WTC11 (cell line): ENCODE measurements at regions not wholly inside any gene's neighbourhood (a gene's known extent, or its start where the extent isn't known, plus 50 kb on each side); places are given as distances from the start of the nearest gene placed in this dataset. TPM values are rescaled to one million over a fixed set of nuclear protein-coding genes. Genes with fewer than 3 reads are reported as not detected.

Source experiments
- ATAC-seq: fragments of 200-7000 bp; cut with Tn5 transposase; 2 replicates; pipeline ENCODE4 v1.10.0; 2021; ENCODE audit warnings: mild to moderate bottlenecking, moderate library complexity
- CTCF ChIA-PET: fragments of 300-600 bp; sonication (Branson Sonifier 250); formaldehyde crosslinking; loops from one replicate; lab custom pipeline; 2021; ENCODE audit warnings: antibody characterized with exemption; lab: Charles Lee
- POLR2A ChIA-PET: fragments of 350-600 bp; sonication (Branson Sonifier 250); formaldehyde crosslinking; loops from one replicate; lab custom pipeline; 2021; ENCODE audit warnings: antibody characterized with exemption; lab: Charles Lee
- DNase-seq: peaks from one replicate; pipeline ENCODE4 v3.0.0; 2021; ENCODE audit warnings: low spot score
- H3K27ac Mint-ChIP-seq: 2 replicates; pipeline ENCODE4 v1.8.0; 2021; ENCODE audit warnings: mixed read lengths
- H3K27me3 Mint-ChIP-seq: 2 replicates; pipeline ENCODE4 v1.8.0; 2021; ENCODE audit warnings: low read depth, mild to moderate bottlenecking, moderate library complexity, mixed read lengths
- H3K36me3 Mint-ChIP-seq: 2 replicates; pipeline ENCODE4 v1.8.0; 2021; ENCODE audit warnings: mixed read lengths
- H3K4me1 Mint-ChIP-seq: 2 replicates; pipeline ENCODE4 v1.8.0; 2022; ENCODE audit warnings: mixed read lengths
- H3K4me3 Mint-ChIP-seq: 2 replicates; pipeline ENCODE4 v1.8.0; 2021; ENCODE audit warnings: mild to moderate bottlenecking, moderate library complexity, mixed read lengths
- H3K9me3 Mint-ChIP-seq: 2 replicates; pipeline ENCODE4 v1.8.0; 2021; ENCODE audit warnings: mixed read lengths
- CBFB ChIP-seq: sonication (generic); formaldehyde crosslinking; IDR thresholded peaks from 2 replicates; pipeline ENCODE4 v1.8.1; 2022; ENCODE audit warnings: mild to moderate bottlenecking, low read depth, missing genetic modification reagents
- ERG ChIP-seq: fragments of 250-450 bp; sonication (Bioruptor Pico); IDR thresholded peaks from 2 replicates; pipeline ENCODE4 v1.8.0; 2021; ENCODE audit warnings: mild to moderate bottlenecking
- FOXJ3 ChIP-seq: sonication (generic); formaldehyde crosslinking; IDR thresholded peaks from 2 replicates; pipeline ENCODE4 v1.9.0; 2021; ENCODE audit warnings: missing genetic modification reagents, mild to moderate bottlenecking, borderline replicate concordance
- NFE2L1 ChIP-seq: sonication (generic); formaldehyde crosslinking; IDR thresholded peaks from 2 replicates; pipeline ENCODE4 v1.8.1; 2023; ENCODE audit warnings: missing genetic modification reagents
- NFYB ChIP-seq: sonication (generic); formaldehyde crosslinking; conservative IDR thresholded peaks from 2 replicates; pipeline ENCODE4 v1.8.0; 2022; ENCODE audit warnings: low read depth, missing genetic modification reagents
- NR2C2 ChIP-seq: sonication (generic); formaldehyde crosslinking; IDR thresholded peaks from 2 replicates; pipeline ENCODE4 v1.8.0; 2022; ENCODE audit warnings: mild to moderate bottlenecking, missing genetic modification reagents
- PRRX2 ChIP-seq: fragments of 250-450 bp; sonication (Bioruptor Pico); IDR thresholded peaks from 2 replicates; pipeline ENCODE4 v1.8.0; 2021; ENCODE audit warnings: mild to moderate bottlenecking
- USF2 ChIP-seq: sonication (generic); formaldehyde crosslinking; IDR thresholded peaks from 2 replicates; pipeline ENCODE4 v1.8.1; 2023; ENCODE audit warnings: mild to moderate bottlenecking, missing genetic modification reagents, moderate library complexity
- microRNA-seq: library from miRNA; unstranded; fragments of <30 nt; microRNA quantifications from one replicate; pipeline ENCODE4 v1.2.0, GENCODE V29; 2022; ENCODE audit warnings: borderline number of aligned reads
- TF ChIP-seq, protein P1 (sequence below): fragments of 200-600 bp; IDR thresholded peaks from 2 replicates; pipeline ENCODE4 v1.8.0; 2022; ENCODE audit warnings: antibody characterized with exemption

GRCh38 chr22:22836635-22837034 is 51.0 kb upstream of the IGLL5 start:
- ChIA-PET CTCF (interaction anchor here (1.3 to 1.8 kb wide), 5 partner anchors 12 to 66 kb away, joined by 3 to 9 read pairs (median 3); no protein-coding TSS in a partner anchor), POLR2A (no interaction called here)
- no peak overlapping the region for H3K27ac Mint-ChIP-seq
- no peaks in the 10 kb centered on the region for H3K4me1 Mint-ChIP-seq
- no peak for DNase-seq
- TF ChIP-seq ERG = no peak
- no peak for TF ChIP-seq NFE2L1
- no peak for TF ChIP-seq USF2
- TF ChIP-seq CBFB (CRISPR knock-in tag) = no peak
- TF ChIP-seq FOXJ3 (CRISPR knock-in tag) = no peak
- no peak for TF ChIP-seq NR2C2
- TF ChIP-seq, protein P1, sequence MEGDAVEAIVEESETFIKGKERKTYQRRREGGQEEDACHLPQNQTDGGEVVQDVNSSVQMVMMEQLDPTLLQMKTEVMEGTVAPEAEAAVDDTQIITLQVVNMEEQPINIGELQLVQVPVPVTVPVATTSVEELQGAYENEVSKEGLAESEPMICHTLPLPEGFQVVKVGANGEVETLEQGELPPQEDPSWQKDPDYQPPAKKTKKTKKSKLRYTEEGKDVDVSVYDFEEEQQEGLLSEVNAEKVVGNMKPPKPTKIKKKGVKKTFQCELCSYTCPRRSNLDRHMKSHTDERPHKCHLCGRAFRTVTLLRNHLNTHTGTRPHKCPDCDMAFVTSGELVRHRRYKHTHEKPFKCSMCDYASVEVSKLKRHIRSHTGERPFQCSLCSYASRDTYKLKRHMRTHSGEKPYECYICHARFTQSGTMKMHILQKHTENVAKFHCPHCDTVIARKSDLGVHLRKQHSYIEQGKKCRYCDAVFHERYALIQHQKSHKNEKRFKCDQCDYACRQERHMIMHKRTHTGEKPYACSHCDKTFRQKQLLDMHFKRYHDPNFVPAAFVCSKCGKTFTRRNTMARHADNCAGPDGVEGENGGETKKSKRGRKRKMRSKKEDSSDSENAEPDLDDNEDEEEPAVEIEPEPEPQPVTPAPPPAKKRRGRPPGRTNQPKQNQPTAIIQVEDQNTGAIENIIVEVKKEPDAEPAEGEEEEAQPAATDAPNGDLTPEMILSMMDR = no peak
- TF ChIP-seq NFYB = no peak
- TF ChIP-seq PRRX2 (CRISPR knock-in tag) = no peak
- no peak overlapping the region for H3K4me3 Mint-ChIP-seq
- peaks cover 93% of the 10 kb centered on the region for H3K27me3 Mint-ChIP-seq
- peaks cover 9% of the 10 kb centered on the region; the same call in 1 of the 2 replicates for H3K9me3 Mint-ChIP-seq
- ATAC-seq = no peak
- no peaks in the 10 kb centered on the region for H3K36me3 Mint-ChIP-seq

Small RNAs in the stretch of these regions (microRNA-seq; reads per million reads assigned to microRNA genes)
- gene MIR650 = not detected
